ENCODE measurements at regions not wholly inside any gene's neighbourhood (a gene's known extent, or its start where the extent isn't known, plus 50 kb on each side); places are given as distances from the start of the nearest gene placed in this dataset.

- TF ChIP-seq RFX5 (IDR thresholded peaks at IDR 0.05; ENCODE audit: low read depth, low read length): no peak
Observed at GRCh38 chr2:18046558-18047212, 168.2 kb downstream of the KCNS3 start (continued).

GRCh38 chr2:18046017-18046416, 167.6 kb downstream of the KCNS3 start:
- no peak overlapping the region for H2AFZ ChIP-seq (ENCODE audit: control insufficient read depth, low read depth, low read length)
- intact Hi-C loops (cut with micrococcal nuclease; ENCODE audit: unreplicated experiment): no loop called here
- H3K27me3 ChIP-seq (replicated peaks in 1 of 2; ENCODE audit: control insufficient read depth in 2 of 2, insufficient read depth in 2 of 2, low read length in 1 of 2): no peaks in the 10 kb centered on the region
- H3K9ac ChIP-seq (ENCODE audit: control insufficient read depth, insufficient read depth, low read length): no peak overlapping the region
- no peaks in the 10 kb centered on the region for H3K79me2 ChIP-seq (ENCODE audit: control insufficient read depth, insufficient read depth, low read length)
- ChIA-PET RAD21 (ENCODE audit: unreplicated experiment) (no interaction called here), SMC1A (ENCODE audit: uncharacterized antibody, unreplicated experiment) (no interaction called here), CTCF (no interaction called here), POLR2A (no interaction called here)
- H3K9me3 ChIP-seq (replicated peaks; ENCODE audit: control insufficient read depth, insufficient read depth, low read length): no peaks in the 10 kb centered on the region
- no peaks in the 10 kb centered on the region for H4K20me1 ChIP-seq (ENCODE audit: control insufficient read depth, insufficient read depth)
- H3K27ac ChIP-seq (ENCODE audit: control insufficient read depth, insufficient read depth): no peak overlapping the region
- FAIRE-seq (no peak), ATAC-seq (no peak), DNase-seq (ENCODE audit: low read depth, low spot score) (no peak)
- BruUV-seq (replicated peaks): no TSS peak
- H3K4me3 ChIP-seq: no peak overlapping the region
- TF ChIP-seq PAX5 (IDR thresholded peaks at IDR 0.05; ENCODE audit: borderline replicate concordance, low read depth, low read length): no peak
- no peak for TF ChIP-seq SMC3 (IDR thresholded peaks at IDR 0.05; ENCODE audit: borderline replicate concordance, low read length)
- no peak for TF ChIP-seq JUNB (IDR thresholded peaks at IDR 0.05)
- TF ChIP-seq CREB1 (IDR thresholded peaks at IDR 0.05; ENCODE audit: low read depth): no peak
- no peak for TF ChIP-seq USF2 (IDR thresholded peaks at IDR 0.05; ENCODE audit: borderline replicate concordance, low read depth, low read length)
- in situ Hi-C loops (cut with MboI): no loop called here
- 10% methylated on average over 4 of the region's 4 CpGs for WGBS (ENCODE audit: insufficient coverage, insufficient replicate concordance, low lambda C conversion rate, missing lambda C conversion rate)
- no peaks in the 10 kb centered on the region for H3K36me3 ChIP-seq (ENCODE audit: control insufficient read depth in 2 of 2, insufficient read depth in 2 of 2, low read length in 1 of 2)
- H3K4me1 ChIP-seq (ENCODE audit: control insufficient read depth, insufficient read depth, low read length): no peaks in the 10 kb centered on the region
- H3K4me2 ChIP-seq (ENCODE audit: control insufficient read depth, insufficient read depth): no peak overlapping the region

- Histone ChIP-seq H2AFZ (ENCODE audit: control insufficient read depth, low read depth, low read length) (no peak overlapping the region), H4K20me1 (ENCODE audit: control insufficient read depth, insufficient read depth) (no peaks in the 10 kb centered on the region), H3K4me1 (ENCODE audit: control insufficient read depth, insufficient read depth, low read length) (no peaks in the 10 kb centered on the region), H3K9ac (ENCODE audit: control insufficient read depth, insufficient read depth, low read length) (no peak overlapping the region), H3K27me3 (replicated peaks in 1 of 2; ENCODE audit: control insufficient read depth in 2 of 2, insufficient read depth in 2 of 2, low read length in 1 of 2) (no peaks in the 10 kb centered on the region), H3K36me3 (ENCODE audit: control insufficient read depth in 2 of 2, insufficient read depth in 2 of 2, low read length in 1 of 2) (no peaks in the 10 kb centered on the region), H3K4me2 (ENCODE audit: control insufficient read depth, insufficient read depth) (no peak overlapping the region), H3K9me3 (replicated peaks; ENCODE audit: control insufficient read depth, insufficient read depth, low read length) (no peaks in the 10 kb centered on the region), H3K79me2 (ENCODE audit: control insufficient read depth, insufficient read depth, low read length) (no peaks in the 10 kb centered on the region), H3K27ac (ENCODE audit: control insufficient read depth, insufficient read depth) (no peak overlapping the region), H3K4me3 (no peak overlapping the region)
- FAIRE-seq (no peak), ATAC-seq (no peak), DNase-seq (ENCODE audit: low read depth, low spot score) (no peak)
- intact Hi-C loops (cut with micrococcal nuclease; ENCODE audit: unreplicated experiment): no loop called here
- WGBS (ENCODE audit: insufficient coverage, insufficient replicate concordance, low lambda C conversion rate, missing lambda C conversion rate): 0% methylated on average over 1 of the region's 1 CpG
- ChIA-PET RAD21 (ENCODE audit: unreplicated experiment) (no interaction called here), POLR2A (no interaction called here), CTCF (no interaction called here), SMC1A (ENCODE audit: uncharacterized antibody, unreplicated experiment) (no interaction called here)
- no TSS peak for BruUV-seq (replicated peaks)
- in situ Hi-C loops (cut with MboI): no loop called here
- TF ChIP-seq PAX8 (IDR thresholded peaks at IDR 0.05) (no peak), CEBPZ (IDR thresholded peaks at IDR 0.05; ENCODE audit: low read depth, low read length) (no peak), IRF3 (IDR thresholded peaks at IDR 0.05) (no peak), SP1 (IDR thresholded peaks at IDR 0.05; ENCODE audit: low read depth, low read length) (no peak), ZNF274 (IDR thresholded peaks at IDR 0.05; ENCODE audit: insufficient read depth, insufficient read length) (no peak), IKZF1 (conservative IDR thresholded peaks at IDR 0.05) (no peak), NRF1 (conservative IDR thresholded peaks at IDR 0.05; ENCODE audit: low read depth, low read length) (no peak)
Observed at GRCh38 chr2:18045230-18045629, 166.8 kb downstream of the KCNS3 start.
